ENCODE measurements at regions not wholly inside any gene's neighbourhood (a gene's known extent, or its start where the extent isn't known, plus 50 kb on each side); places are given as distances from the start of the nearest gene placed in this dataset.
"Not testable (repeated sequence)": the region's sequence is repeated elsewhere in the genome, so short reads cannot be mapped to it uniquely, and the experiment has no call there.

DNA sequence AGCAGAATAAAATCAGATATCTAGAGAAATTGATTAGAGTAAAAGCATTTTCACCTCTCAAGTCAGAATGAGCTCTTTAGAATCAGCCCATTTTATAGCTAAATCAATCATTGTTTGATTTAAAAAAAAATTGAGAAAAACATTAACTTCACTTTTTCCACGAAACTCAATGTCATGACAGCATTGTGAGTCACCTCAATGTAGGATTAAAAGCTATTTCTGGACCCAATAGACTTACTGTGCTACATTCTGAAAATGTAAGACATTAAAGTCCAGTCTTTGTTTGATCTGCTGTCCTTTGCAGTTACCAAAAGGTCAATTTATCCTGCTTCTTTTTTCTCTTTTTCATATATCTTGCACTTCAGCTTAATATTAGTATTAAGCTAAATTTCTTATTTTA lies 519.4 kb upstream of the ZNF337 start:
- no peak for DNase-seq (ENCODE audit: low spot score)

DNA sequence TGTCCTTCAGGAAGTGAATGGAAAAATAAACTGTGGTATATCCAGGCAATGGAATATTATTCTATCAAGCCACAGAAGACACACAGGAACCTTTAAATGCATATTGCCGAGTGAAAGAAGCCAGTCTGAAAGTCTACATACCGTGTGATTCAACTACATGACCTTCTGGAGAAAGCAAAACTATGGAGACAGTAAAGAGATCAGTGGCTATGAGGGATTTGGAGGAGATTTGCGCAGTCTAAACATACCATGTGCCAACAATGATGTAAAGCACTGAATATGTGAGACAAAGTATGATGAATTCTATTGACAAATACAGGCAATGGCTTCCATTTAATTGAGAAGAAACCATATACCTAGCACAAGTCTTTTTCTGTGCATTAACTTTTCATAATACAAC lies 518.3 kb upstream of the ZNF337 start:
- no peak for DNase-seq (ENCODE audit: low spot score)

DNA sequence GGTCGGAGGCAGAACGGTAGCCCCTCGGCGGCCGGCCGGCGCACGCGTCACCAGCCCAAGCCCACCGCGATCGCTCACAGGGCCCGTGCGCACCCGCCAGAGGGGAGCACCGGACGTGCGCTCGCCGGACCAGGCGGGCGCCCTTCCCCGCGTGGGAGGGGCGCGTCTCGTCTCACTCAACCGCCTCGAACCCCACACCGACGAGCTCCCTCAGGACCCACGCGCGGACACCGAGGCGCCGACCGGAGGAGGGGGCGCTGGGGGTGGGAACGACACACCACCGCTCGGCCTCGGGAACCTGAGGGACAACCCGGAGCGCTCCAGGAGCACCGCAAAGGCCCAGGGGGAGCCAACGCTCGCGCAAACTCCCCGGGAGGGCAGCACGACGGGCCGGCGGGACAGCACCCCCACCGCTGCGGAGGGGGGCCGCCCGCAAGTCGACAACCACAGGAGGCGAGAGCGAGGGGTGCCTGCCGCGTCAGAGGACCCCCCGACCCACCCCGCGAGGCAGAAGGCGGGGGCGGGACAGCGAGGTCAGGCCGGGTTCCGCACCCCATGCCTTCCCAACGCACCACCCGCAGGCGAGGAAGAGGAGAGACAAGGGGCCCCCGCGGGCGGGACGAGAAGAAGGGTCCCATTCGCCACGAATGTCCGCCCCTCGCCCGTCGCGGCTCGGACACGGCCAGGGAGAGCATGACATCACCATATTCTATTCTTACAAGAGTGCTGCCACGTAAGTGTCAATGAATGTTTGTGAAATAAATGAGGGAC lies 512.7 kb upstream of the ZNF337 start:
- DNase-seq (ENCODE audit: low spot score): peak; percentile 60

DNA sequence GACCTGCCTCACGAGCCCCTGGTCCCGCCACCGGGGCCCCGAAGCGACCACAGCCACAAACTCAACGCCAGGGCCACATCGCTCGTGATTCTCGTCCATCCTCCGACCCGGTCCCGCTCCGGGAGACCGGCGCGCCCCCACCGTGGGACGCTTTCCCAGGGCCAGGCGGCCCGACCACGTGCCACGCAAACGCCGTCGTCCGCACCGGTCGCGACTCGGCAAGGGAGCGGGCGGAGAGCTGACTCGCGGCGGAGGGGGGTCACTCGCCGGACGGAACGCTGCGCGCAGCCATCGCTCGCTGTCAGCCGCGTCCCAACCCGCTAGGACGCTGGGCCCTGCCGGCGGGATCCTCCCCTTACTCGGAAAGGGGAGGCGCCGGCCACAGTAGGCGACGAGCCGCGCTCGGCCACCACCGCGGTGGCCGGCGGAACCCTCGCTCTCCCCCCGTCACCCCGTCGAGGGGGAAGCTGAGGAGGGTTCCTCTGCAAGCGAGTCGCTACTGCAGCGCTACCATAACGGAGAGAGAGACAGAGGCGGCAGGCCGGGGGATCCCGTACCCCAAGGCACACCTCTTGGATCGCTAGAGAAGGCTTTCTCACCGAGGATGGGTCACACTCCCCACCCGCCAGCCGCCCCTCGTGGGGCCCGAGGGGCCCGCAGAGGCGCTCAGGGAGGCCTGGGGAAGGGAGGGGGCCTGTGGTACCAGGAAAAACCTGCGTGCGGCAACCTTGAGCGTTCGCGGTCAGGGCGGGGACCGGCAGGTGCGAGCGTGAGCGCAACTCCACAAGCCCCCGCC lies 511.8 kb upstream of the ZNF337 start:
- DNase-seq (ENCODE audit: low spot score): no peak

DNA sequence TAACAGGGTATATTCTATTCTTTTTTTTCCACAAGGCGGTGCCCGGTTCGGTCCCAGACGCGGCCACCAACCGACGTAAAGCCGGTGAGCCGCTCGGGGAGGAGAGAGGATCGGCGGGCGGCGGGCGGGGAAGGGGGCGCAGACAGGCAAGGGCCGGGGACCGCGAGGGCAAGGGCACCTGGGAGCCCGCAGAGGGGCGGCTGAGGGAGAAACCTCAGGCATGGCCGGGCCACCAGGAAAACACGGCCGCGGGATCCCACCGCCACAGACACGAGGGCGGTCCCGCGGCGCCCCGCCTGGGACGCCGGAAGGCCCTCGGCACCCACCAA lies 511.3 kb upstream of the ZNF337 start:
- DNase-seq (ENCODE audit: low spot score): not testable (repeated sequence)

DNA sequence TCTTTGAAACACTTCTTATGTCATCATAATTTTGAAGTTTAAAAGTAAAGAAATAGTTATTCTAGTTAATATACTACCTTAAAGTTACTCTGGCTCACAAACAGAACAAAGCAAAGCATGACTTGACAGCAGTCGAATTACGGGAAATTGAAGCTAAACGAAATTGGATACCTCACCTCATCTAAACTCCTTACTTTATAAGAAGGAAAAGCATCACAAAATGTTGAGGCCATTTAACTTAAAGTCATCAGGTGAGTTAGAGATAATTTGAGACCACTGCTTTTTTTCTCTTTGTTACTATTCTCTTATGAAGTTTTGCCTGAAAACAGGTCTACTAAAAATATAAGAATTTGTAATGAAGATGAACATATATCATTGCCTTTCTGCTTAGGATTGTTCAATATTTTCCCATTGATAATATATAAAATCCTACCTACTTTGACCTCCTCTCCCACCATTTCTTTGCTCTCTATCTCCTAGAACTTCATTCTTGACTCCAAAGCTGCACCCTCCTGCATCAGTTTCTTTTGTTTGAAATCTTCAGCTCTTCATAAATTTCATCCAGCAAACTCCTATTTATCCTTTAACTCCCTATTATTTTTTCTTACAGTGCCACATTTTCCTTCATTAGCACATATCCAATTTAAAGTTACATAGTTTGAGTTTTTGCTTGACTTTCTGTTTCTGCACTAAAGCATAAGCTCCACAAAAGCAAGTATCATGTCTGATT lies 510.7 kb upstream of the ZNF337 start:
- DNase-seq (ENCODE audit: low spot score): no peak

DNA sequence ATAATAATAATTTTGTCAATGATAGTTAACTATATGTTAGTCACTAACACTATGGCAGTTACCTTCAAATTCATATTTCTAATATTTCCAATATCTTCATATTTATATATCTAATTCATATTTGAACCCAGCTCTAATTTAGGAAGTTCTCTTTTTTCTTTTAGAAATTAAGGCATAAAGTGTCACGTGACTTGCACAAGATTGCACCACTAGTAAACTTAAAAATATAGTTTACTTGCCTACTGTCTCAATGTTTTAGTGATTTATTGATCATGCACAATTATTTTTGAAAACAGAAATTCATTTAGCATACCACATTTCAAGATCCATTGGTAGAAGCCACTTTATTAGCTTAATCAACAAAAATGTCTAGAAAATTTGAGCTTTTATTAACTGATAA lies 508.7 kb upstream of the ZNF337 start:
- no peak for DNase-seq (ENCODE audit: low spot score)

DNA sequence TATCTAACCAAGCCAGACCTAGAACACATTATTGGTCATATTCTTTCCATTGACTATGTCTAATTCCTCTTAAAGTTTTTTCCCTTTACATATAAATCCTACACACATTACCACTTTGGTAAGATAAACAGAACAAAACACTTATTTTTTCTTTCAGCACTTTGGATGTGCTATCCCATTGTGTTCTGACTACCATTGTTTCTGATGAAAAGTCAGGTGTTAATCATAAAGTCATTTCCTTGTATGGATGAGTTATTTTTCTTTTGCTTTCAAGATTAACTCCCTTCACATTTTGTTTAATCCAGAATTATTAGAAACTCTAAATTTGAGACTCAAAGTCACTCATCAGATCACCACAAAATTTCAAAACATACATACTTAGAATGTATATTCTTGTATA lies 504.4 kb upstream of the ZNF337 start:
- not testable (repeated sequence) for DNase-seq (ENCODE audit: low spot score)

DNA sequence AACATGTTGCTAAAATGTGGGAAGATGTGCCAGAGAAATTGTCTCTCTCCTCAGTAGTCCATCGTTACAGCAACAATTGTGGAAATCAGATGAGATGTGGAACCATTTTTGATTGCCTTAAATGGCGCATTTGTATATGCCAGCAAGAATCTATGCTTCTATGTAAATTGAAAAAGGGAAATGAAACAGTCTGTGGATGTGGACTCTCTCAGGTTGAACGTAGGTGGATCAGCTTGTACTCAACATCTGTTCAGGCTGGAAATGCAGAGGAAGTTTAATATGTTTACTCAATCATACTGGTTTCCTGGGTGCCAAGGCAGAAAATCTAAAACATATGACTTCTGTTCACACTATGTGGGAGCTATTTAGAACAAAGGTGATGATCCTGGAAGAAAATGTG lies 490.7 kb upstream of the ZNF337 start:
- not testable (repeated sequence) for DNase-seq (ENCODE audit: low spot score)

DNA sequence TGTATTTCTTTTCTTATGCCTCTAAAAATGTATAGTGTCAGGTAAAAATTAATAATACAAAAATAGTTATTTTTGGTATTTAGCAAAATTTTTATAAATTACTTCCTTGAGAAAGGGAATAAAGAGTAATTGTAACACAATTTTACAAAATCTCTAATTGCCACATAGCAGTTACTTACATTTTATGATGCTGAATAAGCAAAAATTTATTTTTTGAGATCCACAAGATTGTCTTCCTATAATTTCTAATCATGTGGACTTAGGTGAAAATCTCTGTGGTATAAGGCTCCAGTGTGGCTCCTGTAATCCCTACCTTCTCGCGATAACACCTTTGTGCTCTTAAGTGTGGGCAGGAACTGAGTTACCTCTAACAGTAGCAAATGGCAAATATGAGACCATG lies 487.1 kb upstream of the ZNF337 start:
- not testable (repeated sequence) for DNase-seq (ENCODE audit: low spot score)

DNA sequence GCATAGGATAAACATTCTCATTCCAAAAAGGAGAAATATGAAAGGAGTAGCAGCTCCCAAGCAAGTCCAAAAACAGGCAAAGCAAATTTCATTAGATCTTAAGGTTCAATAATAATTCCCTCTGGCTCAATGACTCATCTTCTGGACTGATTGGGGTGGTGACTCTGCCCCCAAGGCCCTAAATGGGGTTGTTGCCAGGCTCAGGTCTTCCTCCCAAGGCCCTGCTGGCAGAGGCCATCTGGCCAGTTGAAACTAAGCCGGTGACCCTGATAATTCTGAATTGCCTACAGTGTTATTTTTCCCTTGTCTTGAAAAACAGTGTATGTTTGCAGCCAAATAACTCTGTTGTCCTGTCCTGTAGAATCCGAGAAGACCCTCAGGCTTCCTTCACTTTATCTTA lies 484.7 kb upstream of the ZNF337 start:
- not testable (repeated sequence) for DNase-seq (ENCODE audit: low spot score)

DNA sequence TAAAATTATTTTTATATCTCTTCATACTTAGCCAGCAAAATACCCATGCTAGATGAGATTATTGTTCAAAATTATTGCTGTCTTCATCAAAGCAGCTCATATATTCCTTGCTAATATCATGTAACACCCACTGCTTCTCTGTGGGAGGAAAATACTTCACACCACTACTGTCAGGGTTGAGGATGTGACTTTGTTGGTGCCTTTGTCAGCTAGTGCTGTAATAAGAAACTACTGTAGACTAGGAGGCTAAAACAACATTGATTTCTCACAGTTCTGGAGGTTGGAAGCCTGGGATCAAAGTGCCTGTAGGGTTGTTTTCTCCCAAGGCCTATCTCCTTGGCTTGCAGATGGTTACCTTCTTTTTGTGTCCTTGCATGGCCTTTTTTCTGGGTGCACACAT lies 475.2 kb upstream of the ZNF337 start:
- DNase-seq (ENCODE audit: low spot score): not testable (repeated sequence)

DNA sequence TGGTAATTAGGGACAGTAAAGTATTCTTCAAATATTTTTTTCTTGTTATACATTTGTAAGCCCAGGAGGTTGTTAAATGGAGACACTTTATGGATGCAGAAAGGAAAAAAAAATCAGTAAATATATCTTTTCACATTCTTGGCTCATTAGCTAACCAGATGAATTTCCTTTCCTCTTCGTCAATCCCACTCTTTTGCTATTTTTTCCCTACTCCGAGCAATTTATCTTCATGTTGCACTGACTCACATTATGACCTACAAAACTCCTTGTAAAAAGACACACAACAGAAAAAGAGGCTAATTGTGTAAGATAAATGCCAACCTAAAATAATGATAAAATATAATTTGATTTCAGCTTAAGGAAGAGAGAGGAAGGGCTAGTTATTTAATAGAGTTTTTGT lies 472.9 kb upstream of the ZNF337 start:
- no peak for DNase-seq (ENCODE audit: low spot score)

DNA sequence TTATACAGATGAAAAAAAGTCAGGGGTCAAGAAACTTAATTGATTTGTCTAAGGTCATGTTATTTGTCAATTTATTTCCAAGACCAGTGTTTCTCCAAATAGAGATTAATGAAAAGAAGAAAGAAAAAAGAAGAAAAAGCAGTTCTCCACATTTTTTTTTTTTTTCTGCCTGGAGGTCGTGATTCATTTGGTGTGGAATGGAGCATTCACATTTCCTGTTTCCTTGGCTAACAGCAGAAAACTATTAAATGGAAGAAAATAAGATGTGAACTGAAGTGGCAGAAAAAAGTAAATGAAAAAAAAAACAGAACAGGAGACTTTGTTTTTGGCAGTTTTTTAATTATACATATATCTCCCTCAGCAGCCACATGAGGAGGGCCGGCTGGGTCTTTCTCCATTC lies 470.8 kb upstream of the ZNF337 start:
- DNase-seq (ENCODE audit: low spot score): no peak

DNA sequence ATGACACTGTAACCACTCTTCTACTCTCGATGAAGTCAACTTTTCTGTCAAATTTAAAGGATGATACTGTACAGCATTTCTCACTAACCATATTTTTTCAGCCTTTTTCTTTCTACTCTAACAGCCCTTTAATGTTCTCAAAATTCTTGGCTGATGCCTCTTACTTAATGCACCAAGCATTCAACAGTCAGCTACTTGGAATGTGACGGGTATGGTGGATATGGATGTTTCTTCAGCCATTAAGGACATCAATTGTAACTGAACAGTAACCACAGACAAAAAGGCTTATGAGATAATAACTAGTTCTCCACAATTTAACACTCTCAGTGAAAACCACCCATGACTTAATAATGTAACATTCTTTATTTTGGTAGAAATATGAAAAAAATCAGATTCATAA lies 467.2 kb upstream of the ZNF337 start:
- DNase-seq (ENCODE audit: low spot score): no peak

DNA sequence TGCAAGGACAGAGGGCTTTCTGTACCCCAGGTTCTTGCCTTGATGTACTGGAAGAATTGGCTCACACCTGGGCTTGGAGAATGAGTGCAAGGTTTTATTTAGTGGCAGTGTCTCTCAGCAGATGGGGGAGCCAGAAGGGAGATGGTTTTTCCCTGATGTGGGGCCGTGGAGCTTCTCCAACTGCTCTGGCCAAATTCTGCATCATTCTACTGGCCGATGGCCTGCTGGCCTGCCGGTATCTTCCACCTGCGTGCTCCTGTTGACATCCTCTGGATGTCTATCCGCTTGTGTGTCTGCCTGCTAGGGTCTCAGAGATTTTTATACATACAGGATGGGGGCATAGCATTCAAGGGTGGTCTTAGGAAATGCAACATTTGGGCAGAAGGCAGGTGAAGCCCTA lies 466.5 kb upstream of the ZNF337 start:
- DNase-seq (ENCODE audit: low spot score): not testable (repeated sequence)

DNA sequence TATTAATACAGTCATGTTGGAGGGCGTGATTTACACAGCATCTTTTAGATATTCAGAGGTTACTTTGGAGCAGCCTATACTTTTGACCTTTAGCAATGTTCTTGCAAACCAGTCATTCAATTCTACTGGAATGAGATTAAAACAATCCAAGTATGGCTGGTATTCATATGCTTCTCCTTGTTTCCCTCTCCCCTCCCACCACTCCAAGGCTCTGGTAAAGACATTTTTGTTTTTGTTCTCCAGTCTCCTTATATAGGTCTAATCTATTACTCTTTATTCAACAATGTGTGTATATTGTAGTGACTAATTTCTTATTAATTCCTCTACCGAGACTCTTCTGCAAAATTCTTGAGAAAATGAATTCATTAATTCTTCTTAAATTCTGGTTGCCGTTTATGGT lies 465.1 kb upstream of the ZNF337 start:
- not testable (repeated sequence) for DNase-seq (ENCODE audit: low spot score)

DNA sequence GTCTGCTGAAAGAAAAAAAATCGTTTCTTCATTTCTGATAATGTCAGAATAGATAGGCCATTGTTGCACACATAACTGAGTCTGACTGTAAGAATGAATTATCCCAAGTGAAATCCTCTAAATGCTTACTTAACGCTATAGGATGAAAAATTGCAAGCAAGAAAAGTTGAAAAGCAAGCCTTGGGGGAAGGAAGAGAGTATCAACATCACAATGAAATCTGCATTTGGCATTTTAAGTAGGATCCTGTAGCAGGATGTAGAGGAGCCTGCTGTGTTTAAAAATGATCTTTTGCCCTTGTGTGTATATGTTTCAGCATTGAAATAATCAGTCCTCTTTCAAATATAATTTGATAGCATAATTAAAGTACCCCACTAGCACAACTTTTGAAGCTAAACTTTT lies 464.3 kb upstream of the ZNF337 start:
- DNase-seq (ENCODE audit: low spot score): not testable (repeated sequence)

DNA sequence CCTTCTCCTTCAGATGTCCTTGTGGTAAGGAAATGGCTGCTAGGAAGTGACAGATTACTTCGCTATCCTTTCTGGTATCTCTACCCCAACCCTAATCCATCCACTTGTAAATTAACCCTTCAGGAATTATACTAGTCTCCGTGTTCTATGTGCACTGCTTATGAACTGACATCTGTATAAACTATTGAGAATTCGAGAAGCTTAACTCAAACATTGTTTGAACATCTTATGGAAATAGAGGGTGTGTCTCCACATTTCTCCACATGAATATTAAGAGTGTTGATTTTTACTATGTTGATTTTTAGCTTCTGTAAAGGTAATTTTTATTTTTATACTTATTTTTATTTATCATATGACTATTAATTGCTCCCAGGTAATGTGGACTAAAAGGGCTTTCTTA lies 457.6 kb upstream of the ZNF337 start:
- DNase-seq (ENCODE audit: low spot score): no peak

DNA sequence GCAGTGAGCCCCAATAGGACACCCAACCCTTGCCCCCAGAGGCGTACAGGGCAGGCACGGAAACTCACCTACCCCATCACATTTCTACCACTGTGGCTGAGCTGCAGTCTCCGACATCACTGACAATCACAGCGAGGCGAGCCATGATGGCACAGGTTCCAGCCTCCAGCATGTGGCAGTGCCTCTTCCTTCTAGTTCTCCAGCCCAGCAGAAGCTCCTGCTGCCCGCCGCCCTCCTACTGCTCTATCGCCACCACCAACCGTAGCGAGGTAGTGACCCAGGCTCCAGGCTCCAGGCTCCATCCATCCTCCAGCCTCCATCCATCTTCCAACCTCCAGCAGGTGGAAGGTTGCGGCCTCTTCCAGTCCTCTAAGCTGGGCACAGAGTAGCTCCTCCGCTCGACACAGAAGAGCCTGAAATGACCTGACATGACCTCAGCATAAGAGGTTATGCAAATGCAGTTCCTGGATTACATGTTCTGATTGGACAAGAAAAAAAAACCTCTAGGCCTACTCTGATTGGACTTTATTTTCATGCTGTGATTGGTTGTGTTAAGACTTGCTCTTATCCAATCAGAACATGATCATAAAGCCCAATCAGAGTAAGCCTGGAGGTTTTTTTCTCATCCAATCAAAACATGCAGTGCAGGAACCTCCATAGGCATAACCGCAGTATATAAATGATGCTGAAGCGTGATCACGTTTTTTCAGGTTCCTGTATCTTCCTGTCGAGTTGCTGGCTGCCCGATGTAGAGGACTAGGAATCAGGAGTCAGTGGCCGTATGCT lies 438.9 kb upstream of the ZNF337 start:
- no peak for DNase-seq (ENCODE audit: low spot score)

DNA sequence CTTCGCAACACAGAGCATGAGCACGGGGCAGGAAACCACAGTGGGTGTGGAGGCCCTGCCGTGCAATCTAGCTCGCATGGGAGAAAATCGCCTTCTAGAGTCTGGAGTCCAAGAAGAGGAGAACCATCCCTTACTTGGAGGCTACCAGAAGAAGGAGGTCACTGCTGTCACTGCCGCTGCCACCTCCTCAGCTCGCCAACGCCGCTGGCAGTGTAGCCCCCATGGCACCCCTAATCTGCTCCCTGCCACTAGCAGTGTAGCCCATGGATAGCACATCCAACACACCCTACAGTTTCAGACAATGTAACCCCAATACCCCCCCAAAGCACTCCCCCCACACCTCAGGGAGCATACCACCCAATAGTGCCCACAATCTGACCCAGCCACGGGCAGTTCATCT lies 438.0 kb upstream of the ZNF337 start:
- no peak for DNase-seq (ENCODE audit: low spot score)

DNA sequence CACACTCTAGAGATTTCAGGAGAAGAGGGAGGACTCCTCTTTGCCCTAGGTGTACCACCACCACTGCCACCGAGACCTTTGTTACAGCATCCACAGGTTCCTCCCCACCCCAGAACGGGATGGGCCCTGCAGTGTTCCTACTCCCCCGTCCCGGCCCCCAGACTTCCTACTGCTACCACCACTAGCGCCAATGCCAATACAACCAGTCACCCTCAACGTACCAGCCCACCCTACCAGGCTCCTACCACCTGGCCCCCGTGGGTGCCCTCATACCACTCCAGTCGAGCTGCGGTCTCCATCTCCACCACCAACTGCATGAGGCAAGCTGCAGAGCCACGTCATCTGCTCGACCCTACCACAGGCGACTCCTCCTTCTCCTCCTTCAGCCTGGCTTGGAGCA lies 437.1 kb upstream of the ZNF337 start:
- not testable (repeated sequence) for DNase-seq (ENCODE audit: low spot score)

All from left forelimb (tissue), 1 donor.